ENCODE measurements at regions not wholly inside any gene's neighbourhood (a gene's known extent, or its start where the extent isn't known, plus 50 kb on each side); places are given as distances from the start of the nearest gene placed in this dataset.

GRCh38 chr2:16246281-16246850, 306.0 kb downstream of the MYCN start:
- no peaks in the 10 kb centered on the region for H3K36me3 ChIP-seq
- no peaks in the 10 kb centered on the region for H3K9me3 ChIP-seq
- WGBS, 2 donors (ENCODE audit: low coverage in 1 of 2): 91% methylated on average over 2 of the region's 2 CpGs; no CpG with 5 or more reads in 1 of the 2 donors
- no peak overlapping the region for H3K4me3 ChIP-seq
- TF ChIP-seq CTCF (IDR thresholded peaks at IDR 0.05): no peak
- no peak for TF ChIP-seq POLR2A (IDR thresholded peaks at IDR 0.05)
- no peak for TF ChIP-seq POLR2AphosphoS5 (IDR thresholded peaks at IDR 0.05)
- no peak for TF ChIP-seq EP300 (IDR thresholded peaks at IDR 0.05)
- H3K4me1 ChIP-seq: no peaks in the 10 kb centered on the region
- H3K27me3 ChIP-seq: peaks cover 21% of the 10 kb centered on the region
- H3K27ac ChIP-seq: no peak overlapping the region
- no peak for ATAC-seq

GRCh38 chr2:16245481-16246054, 305.2 kb downstream of the MYCN start:
- H3K36me3 ChIP-seq: no peaks in the 10 kb centered on the region
- no CpG with 5 or more reads among the region's 5 CpGs for WGBS, 2 donors (ENCODE audit: low coverage in 1 of 2)
- H3K4me3 ChIP-seq: no peak overlapping the region
- H3K4me1 ChIP-seq: no peaks in the 10 kb centered on the region
- no peak for TF ChIP-seq EP300 (IDR thresholded peaks at IDR 0.05)
- peaks cover 19% of the 10 kb centered on the region for H3K27me3 ChIP-seq
- no peaks in the 10 kb centered on the region for H3K9me3 ChIP-seq
- no peak for ATAC-seq
- no peak overlapping the region for H3K27ac ChIP-seq

DNA sequence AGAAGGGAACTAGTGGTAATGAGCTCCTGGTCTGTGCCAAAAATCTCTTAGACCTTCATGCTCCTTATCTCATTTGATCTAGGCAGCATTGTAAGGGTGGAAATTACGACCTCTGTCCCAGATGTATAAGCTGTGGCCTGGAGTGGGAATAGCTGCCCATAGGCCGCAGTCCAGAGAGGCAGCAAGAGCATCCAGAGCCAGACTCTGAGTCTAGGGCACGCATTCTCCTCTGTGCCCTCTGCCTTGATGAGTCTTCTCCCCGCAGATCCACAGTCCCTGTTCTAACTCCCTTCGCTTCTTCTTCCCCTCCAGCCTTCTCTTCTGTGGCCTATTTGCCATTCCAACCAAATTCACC, 304.6 kb downstream of the MYCN start:
- H3K4me3 ChIP-seq: no peak overlapping the region
- H3K9me3 ChIP-seq: no peaks in the 10 kb centered on the region
- no peak for ATAC-seq
- WGBS, 2 donors (ENCODE audit: low coverage in 1 of 2): 100% methylated on average over 1 to 4 of the region's 5 CpGs
- H3K27me3 ChIP-seq: peaks cover 13% of the 10 kb centered on the region
- no peaks in the 10 kb centered on the region for H3K36me3 ChIP-seq
- no peaks in the 10 kb centered on the region for H3K4me1 ChIP-seq
- H3K27ac ChIP-seq: no peak overlapping the region
- TF ChIP-seq CTCF (IDR thresholded peaks at IDR 0.05) (no peak), EP300 (IDR thresholded peaks at IDR 0.05) (no peak), POLR2AphosphoS5 (IDR thresholded peaks at IDR 0.05) (no peak), POLR2A (IDR thresholded peaks at IDR 0.05) (no peak)

DNA sequence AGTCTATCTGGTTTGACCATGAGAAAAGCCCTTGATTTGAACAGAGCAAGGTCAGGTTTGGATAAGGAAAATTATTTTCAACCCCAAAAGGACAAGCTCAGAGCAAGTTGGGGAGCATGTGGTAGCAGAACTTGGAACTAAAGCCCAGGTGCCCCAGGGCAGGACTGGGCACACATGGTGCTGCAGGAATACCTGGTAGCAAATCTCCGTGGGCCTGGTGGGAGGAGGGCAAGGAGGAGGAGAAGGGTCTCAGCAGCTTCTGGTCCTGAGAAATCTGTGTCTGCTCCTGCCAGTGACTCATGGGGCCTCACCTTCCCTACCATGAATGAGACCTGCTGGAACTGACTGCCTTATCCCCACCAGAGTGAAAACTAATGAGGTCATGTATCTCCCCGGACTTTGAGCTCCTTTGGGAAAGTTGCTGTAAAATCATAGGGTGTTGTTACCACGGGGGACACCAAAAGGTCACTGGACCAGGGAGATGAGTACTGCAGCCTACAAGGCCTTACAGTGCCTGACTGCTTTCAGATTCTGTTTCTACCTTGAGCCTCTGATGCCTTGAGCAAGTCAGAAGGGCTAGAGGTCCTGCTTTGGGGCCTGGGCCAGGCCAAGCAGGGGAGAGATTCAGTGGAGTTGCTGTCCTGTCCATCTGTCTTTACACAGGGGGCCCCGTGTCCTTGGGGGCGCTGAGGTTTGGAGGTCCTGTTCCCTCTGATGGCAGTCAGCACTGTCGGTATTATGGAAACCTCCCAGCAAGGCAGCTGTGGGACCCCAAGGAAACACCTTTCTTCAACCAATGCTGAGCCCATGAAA, 304.0 kb downstream of the MYCN start:
- H3K4me3 ChIP-seq: no peak overlapping the region
- H3K27ac ChIP-seq: no peak overlapping the region
- TF ChIP-seq POLR2AphosphoS5 (IDR thresholded peaks at IDR 0.05) (no peak), POLR2A (IDR thresholded peaks at IDR 0.05) (no peak), CTCF (IDR thresholded peaks at IDR 0.05) (no peak), EP300 (IDR thresholded peaks at IDR 0.05) (no peak)
- ATAC-seq: no peak
- peaks cover 7% of the 10 kb centered on the region for H3K27me3 ChIP-seq
- no peaks in the 10 kb centered on the region for H3K9me3 ChIP-seq
- 87 to 93% methylated on average over 2 to 3 of the region's 6 CpGs for WGBS, 2 donors (ENCODE audit: low coverage in 1 of 2)
- no peaks in the 10 kb centered on the region for H3K4me1 ChIP-seq
- no peaks in the 10 kb centered on the region for H3K36me3 ChIP-seq

DNA sequence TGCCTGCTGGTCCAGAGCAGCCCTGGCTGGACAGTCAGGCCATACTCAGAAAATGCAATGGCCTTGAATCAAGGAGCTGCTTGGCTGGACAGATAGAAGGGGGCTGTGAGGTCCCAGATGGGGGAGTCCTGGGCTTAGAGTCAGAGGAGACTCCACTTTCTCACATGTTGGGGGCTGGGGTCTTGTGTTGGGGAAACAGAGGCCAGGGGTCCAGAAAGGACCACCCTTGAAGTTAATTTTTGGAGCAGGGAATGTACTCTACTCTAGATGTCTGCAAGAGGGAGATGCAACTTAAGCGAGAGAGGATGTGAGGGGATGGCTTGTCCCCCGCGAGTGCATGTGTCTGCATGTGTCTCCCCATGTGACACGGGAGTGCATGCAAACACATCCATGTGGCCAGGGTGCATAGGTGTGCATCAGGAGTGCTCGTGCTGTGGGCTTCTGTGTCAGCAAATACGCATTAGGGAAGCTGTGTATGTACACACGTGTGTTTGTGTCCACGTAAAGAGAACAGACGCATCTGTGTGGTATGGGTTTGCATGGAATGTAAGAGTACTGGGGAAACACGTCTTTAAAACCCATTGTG, 303.2 kb downstream of the MYCN start:
- H3K9me3 ChIP-seq: no peaks in the 10 kb centered on the region
- H3K4me1 ChIP-seq: no peaks in the 10 kb centered on the region
- no peaks in the 10 kb centered on the region for H3K27me3 ChIP-seq
- TF ChIP-seq POLR2AphosphoS5 (IDR thresholded peaks at IDR 0.05): no peak
- TF ChIP-seq CTCF (IDR thresholded peaks at IDR 0.05): no peak
- TF ChIP-seq EP300 (IDR thresholded peaks at IDR 0.05): no peak
- no peak for TF ChIP-seq POLR2A (IDR thresholded peaks at IDR 0.05)
- H3K27ac ChIP-seq: no peak overlapping the region
- H3K36me3 ChIP-seq: no peaks in the 10 kb centered on the region
- 77 to 87% methylated on average over 2 to 10 of the region's 10 CpGs for WGBS, 2 donors (ENCODE audit: low coverage in 1 of 2)
- no peak for ATAC-seq
- no peak overlapping the region for H3K4me3 ChIP-seq

Data from gastroesophageal sphincter (tissue), 4 donors.